IPS DF 4.7 (cell line): ENCODE measurements at regions not wholly inside any gene's neighbourhood (a gene's known extent, or its start where the extent isn't known, plus 50 kb on each side); places are given as distances from the start of the nearest gene placed in this dataset.
"Not testable (repeated sequence)": the region's sequence is repeated elsewhere in the genome, so short reads cannot be mapped to it uniquely, and the experiment has no call there.

ENCODE experiments used
- DNase-seq: peaks from one replicate; pipeline ENCODE4 v3.0.0-alpha.2; 2013; ENCODE audit warnings: low spot score; ENCODE audit errors: extremely low read depth

- no peak for DNase-seq
Measured at GRCh38 chr18:56282234-56283104, 355.9 kb downstream of the TXNL1 start.

GRCh38 chr18:56279816-56280215 is 358.6 kb downstream of the TXNL1 start:
- DNase-seq: not testable (repeated sequence)

- no peak for DNase-seq
Measured at GRCh38 chr18:56278421-56279003, 359.9 kb downstream of the TXNL1 start.

DNA sequence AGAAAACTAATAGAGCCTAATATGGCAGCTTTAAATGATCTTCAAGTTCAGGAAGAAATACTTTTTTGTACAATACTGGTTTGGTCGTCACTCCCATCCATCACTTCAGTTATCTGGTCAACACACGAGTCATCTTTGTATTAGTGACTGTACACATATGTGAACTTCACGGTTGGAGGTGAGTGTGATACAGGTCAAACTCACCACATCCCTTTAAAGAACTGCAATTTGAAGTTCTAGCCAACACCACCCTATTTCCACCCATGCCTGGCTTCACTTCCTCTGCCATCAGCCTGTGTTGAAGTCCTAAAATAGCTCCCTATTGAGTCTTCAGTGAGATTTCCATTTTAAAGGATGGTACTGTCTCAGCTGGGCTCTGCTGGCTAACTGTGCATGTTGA is 361.9 kb downstream of the TXNL1 start:
- DNase-seq: no peak

DNA sequence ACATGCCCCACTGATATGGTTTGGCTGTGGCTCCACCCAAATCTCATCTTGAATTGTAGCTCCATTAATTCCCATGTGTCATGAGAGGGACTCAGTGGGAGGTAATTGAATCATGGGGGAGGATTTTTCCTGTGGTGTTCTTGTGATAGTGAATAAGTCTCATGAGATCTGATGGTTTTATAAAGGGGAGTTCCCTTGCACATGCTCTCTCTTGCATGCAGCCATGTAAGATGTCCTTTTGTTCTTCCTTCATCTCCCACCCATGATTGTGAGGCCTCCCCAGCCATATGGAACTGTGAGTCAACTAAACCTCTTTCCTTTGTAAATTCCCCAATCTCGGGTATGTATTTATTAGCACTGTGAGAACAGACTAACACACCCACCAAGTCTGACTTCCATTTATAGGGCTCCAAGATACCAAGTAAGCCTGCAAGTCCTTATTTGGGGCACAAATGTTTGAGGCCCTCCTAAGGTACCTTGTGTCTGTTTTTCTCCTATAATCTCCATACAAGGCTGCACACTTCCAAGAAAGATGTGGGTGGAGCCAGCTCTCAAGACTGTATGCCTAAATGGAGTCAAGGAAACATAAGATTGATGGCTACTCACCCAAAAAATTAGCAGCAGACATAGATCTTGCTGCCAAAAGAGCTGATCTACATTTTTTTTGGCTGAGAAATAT is 364.7 kb downstream of the TXNL1 start:
- no peak for DNase-seq

DNA sequence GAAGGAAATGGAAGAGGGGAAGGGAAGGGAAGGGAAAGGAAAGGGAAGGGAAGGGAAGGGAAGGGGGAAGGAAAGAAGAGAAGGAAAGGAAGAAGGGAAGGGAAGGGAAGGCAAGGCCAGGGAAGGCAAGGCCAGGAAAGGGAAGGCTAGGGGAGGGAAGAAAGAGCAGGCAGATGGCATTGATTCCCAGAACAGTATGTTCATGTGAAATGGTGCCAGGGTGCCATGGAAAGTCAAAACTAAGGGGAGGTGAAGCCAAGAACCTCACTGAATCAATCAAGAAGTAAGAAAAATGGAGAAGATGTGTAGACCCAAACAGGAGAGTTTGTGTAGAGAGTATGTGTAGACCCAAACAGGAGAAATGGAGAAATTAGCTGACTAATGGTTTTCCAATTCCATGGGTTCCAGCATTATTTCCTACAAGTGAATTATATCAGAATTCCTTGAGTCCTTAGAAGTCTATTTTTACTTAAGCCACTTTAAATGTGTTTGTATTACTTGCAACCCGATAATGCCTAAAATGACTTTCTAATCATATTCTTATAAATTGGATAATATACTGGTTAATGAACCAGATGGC is 367.6 kb downstream of the TXNL1 start:
- no peak for DNase-seq

DNA sequence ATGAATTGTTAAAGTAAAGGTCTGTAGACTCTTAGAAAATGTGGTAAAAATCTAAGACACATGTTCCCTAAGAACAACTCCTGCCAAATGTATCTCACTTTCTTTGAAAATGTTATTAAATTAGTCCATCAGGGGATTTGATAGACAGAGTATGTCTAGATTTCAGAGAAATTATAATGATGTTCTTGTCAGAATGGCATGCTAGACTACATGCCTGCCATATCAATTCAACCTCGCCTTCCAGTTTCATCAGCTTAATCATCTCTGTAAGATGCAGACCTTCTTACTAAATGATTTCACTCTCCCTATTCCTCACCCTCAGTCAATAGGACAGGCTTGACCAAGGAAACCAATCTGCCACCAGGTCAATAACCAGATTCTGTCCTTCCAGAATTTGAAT is 368.4 kb downstream of the TXNL1 start:
- DNase-seq: no peak

GRCh38 chr18:56268952-56269351 is 369.4 kb downstream of the TXNL1 start:
- DNase-seq: no peak

DNA sequence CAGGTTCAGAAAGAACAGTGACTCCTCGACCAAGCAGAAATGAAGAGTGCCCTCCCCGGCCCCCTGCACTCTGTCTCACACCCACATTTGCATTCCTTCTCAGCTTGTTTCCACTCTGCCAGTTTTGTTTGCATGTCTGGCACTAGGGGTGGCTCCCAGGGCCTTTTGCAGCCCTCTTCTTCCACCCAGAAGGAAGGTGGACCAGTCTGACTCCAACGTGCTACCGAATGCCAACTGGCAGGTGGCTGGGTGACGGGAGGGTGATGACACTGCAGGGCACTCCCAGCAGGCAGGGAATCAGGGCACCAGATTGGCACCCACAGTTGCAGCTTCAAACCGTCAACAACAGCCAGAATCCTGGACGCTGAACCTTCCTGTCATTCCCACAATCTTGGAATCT is 371.1 kb downstream of the TXNL1 start:
- no peak for DNase-seq

DNA sequence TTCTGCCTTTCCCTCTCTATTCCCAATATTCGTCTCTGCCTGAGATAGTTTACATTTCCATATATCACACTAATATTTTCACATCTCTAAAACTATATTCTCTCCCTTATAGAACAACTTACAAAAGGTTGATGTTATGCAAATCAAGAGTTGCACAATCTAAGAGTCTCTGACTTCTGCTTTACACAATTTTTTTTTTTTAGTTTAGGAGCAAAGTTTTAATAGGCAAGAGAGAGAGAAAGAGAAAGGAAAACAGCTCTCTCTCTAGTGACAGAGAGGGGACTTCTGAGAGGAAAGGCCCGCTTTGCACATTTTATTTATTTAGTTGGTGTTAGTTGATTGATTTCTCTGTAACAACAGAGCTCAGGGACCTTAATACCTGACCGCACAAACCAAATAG is 380.2 kb downstream of the TXNL1 start:
- no peak for DNase-seq

DNA sequence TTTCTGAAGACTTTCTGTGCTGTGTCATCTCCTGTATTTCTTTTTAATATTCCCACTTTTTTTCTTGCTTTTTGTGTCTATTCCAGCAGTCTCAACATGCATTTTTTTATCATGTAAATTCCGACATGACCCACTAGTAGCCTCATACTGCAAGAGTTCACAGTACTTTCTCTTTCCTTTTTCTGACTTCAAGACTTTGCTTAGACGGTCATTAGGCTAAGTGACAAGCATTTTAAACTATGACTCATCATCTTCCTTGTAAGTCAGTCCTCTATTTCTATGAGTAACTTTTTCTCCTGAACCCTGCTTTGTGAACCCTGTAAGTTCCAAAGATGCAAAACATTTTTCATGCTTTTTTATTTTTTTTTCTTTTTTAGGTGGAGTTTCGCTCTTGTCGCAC is 381.2 kb downstream of the TXNL1 start:
- DNase-seq: no peak

DNA sequence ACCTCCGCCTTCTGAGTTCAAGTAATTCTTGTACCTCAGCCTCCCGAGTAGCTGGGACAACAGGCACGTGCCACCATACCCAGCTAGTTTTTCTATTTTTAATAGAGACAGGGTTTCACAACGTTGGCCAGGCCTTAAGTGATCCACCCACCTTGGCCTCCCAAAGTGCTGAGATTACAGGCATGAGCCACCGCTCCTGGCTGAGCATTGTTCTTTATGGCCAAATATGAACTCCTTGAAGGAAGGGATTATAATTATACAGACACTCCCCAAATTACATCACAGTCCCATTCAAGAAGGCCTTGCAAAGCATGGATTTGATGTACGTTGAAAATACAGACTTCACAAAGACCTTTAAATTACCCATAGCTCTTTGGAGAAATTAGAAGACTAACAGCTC is 381.7 kb downstream of the TXNL1 start:
- no peak for DNase-seq

DNA sequence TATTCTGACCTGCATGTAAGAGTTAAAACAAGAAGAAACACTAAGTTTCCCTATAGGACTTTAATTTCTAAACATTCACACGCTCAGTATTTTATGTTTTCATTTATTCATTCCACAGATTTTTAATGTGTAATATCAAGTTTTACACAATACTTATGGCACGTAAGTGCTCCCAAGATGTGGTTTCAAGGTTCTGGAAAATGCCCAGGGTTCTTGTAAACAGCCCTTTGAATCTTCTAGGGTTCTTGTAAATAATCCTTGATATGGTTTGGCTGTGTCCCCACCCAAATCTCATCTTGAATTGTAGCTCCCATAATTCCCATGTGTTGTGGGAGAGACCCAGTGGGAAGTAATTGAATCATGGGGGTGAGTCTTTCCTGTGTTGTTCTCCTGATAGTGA is 383.0 kb downstream of the TXNL1 start:
- no peak for DNase-seq

DNA sequence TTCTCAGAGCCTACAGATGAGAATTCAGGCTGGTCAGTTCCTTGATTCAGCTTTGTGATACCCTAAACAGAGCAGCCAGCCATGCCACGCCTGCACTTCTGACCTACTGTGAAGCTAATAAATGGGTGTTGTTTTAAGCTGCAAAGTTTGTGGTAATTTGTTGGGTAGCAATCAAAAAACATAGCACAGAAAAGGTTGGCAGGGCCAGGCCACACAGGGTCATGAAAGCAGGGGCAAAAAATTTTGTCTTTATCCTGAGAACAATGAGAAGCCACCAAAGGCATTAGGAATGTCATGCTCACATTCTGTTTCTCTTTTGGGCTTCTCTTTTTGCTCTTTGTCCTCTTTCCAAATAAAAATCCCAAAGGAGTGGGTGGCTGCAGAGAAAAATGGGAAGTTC is 385.9 kb downstream of the TXNL1 start:
- DNase-seq: no peak

DNA sequence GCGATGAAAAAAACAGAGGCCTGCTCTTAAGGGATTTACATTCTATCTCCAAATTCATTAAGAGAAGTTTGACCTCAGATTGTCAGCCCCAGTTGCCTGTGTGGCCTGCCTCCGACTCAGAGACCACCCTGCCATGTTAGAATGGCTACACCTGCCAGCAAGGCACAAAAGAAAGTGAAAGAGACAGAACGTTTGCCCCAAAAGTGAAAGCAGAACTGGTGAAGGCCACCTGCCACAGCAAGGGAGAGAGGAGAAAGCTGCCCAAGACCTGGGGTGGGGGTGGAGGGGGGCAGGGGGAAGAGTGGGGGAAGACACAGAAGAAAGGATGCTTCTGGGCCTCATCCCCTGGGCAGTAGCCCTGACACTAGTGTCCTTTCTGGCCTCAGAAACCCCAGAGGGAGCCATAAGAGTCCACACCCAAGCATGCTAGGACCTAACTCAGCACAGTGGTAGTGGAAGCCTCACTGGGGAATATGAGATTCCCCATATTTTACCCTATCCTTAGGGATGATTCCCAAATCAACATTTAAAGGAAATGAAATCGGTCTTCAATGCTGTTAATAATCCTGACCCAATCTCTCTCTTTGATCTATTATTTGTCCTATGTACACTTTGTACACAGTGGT is 389.7 kb downstream of the TXNL1 start:
- no peak for DNase-seq

DNA sequence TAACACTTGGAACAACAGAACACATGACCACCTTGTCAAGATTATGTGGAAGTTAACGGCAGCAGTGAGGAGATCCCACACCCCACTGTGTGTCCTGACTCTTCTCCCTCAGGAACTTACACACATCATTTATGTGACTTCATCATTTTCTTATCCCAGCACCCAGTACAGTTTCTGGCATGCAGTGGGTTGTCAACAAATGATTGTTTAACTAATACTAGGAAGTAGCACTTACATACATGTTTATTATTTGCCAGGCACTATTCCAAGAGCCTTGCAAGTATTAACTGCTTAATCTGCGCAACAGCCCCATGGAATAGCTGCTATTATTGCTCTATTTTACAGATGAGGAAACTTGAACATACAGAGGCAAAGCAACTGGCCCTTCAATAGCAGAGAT is 391.5 kb downstream of the TXNL1 start:
- no peak for DNase-seq

DNA sequence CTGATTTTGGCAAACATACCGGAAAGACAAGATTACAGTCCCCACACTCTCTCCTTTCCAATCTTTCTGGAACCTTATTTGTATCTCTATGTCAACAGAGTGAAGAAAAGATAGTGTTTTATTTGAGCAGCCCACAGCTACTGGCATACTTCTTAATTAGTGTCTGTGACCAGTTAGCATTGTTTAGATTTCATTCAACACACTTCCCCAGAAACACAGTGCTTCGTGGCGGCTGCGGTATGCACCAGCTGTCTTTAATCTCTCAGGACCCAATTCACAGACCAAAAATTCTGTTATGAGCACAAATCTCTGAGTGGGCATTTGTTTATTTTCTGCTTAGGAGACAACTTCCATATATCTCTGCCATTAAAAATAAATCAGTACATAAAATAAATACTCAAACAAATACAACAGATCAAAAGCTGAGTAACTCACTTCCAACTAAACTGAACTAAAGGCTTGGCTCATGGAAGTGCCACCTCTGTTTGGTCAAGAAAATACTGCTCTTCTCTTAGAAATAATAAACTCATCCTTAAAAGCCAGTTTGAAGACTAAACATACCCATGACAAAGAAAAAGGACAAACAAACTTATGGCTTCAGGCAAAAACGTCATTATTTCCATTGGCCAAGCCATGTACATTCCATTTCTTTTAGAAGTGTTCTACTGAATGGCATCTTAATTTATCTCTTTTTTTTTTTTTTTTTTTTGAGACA is 392.4 kb downstream of the TXNL1 start:
- DNase-seq: no peak

- no peak for DNase-seq
Measured at GRCh38 chr18:56240405-56240804, 398.0 kb downstream of the TXNL1 start.

GRCh38 chr18:56238576-56238975 is 399.8 kb downstream of the TXNL1 start:
- no peak for DNase-seq

- no peak for DNase-seq
Measured at GRCh38 chr18:56235481-56236013, 402.8 kb downstream of the TXNL1 start.

DNA sequence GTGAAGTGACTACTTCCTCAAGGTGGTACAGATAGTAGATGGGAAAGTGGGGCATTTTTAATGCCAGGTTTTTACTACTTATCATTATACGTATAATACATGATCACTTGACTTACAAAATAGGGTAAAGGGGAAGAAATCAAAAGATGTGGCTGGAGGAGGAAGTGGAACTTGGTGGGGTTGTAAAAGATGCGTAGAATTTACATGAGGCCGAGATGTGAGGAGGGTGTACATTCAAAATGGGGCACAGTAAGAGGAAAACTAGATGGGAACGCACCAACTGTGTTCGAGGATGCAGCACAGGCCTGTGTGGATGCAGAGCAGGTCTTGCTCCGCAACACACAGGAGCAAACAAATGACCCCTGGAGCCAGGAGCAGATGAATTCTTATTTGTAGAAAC is 403.3 kb downstream of the TXNL1 start:
- DNase-seq: no peak
